HCT116 (cell line): ENCODE measurements at regions not wholly inside any gene's neighbourhood (a gene's known extent, or its start where the extent isn't known, plus 50 kb on each side); places are given as distances from the start of the nearest gene placed in this dataset.

Experiments
- ATAC-seq: fragments of 200-7000 bp; cut with Tn5 transposase; 2 replicates; pipeline ENCODE4 v1.9.1; 2020; ENCODE audit warnings: mild to moderate bottlenecking, moderate library complexity
- BruUV-seq: library from RNA; stranded (reverse); fragments of 400-500 nt; replicated peaks from 2 replicates; lab custom pipeline; 2021; lab: Mats Ljungman, UMichigan
- CTCF ChIA-PET: fragments of 300-600 bp; sonication (Branson Sonifier 250); formaldehyde crosslinking; loops from one replicate; lab custom pipeline; 2021; ENCODE audit warnings: antibody characterized with exemption; lab: Charles Lee
- POLR2A ChIA-PET: fragments of 300-600, 350-600 bp; sonication (Branson Sonifier 250); formaldehyde crosslinking; loops from one replicate; lab custom pipeline; 2021; ENCODE audit warnings: antibody characterized with exemption; lab: Charles Lee
- RAD21 ChIA-PET, 2 experiments: fragments of 300-600 bp; sonication (Branson Sonifier 250); formaldehyde crosslinking; loops; one replicate each; lab custom pipeline; 2023; ENCODE audit warnings: low total read pairs in 2 of 2; ENCODE audit not compliant: uncharacterized antibody in 2 of 2, unreplicated experiment in 2 of 2, low non-redundant PET in 1 of 2; lab: Charles Lee
- DNase-seq: peaks from one replicate; pipeline ENCODE4 v3.0.0-alpha.2; 2010; ENCODE audit warnings: low read depth, low spot score
- H2AFZ ChIP-seq: fragments of 200-600 bp; shearing (Covaris generic), sonication (generic); 2 replicates; pipeline ENCODE4 v1.6.1; 2017; ENCODE audit warnings: low read depth, mixed run types, mixed read lengths, antibody characterized with exemption, low read length; ENCODE audit not compliant: poor library complexity, severe bottlenecking
- H3K27ac ChIP-seq: 2 replicates; pipeline ENCODE4 v1.5.1; 2012; ENCODE audit warnings: low read depth, low read length
- H3K27me3 ChIP-seq: fragments of 200-600 bp; sonication (generic); 2 replicates; pipeline ENCODE4 v1.6.1; 2016; ENCODE audit warnings: mixed run types, low read length, mixed read lengths; ENCODE audit not compliant: insufficient read depth
- H3K36me3 ChIP-seq, 2 experiments: fragments of 200-500 bp in 1 of 2; fragments of 200-600 bp in 1 of 2; sonication (Bioruptor generic) in 1 of 2; sonication (generic) in 1 of 2; 2 replicates each; pipeline versions ENCODE4 v1.5.1 to v1.6.1; 2014 to 2016; ENCODE audit warnings: low read length in 2 of 2, inconsistent platforms in 1 of 2, mixed read lengths in 1 of 2, mixed run types in 1 of 2; ENCODE audit not compliant: insufficient read depth in 2 of 2, control insufficient read depth in 1 of 2
- H3K4me1 ChIP-seq, 2 experiments: fragments of 200-600 bp in 1 of 2; sonication (generic) in 1 of 2; 2 replicates each; pipeline versions ENCODE4 v1.5.1 to v1.6.1; 2012 to 2017; ENCODE audit warnings: low read length in 2 of 2, inconsistent platforms in 1 of 2, mild to moderate bottlenecking in 1 of 2, mixed read lengths in 1 of 2, mixed run types in 1 of 2, moderate library complexity in 1 of 2; ENCODE audit not compliant: insufficient read depth in 2 of 2, control insufficient read depth in 1 of 2
- H3K4me2 ChIP-seq: fragments of 200-600 bp; sonication (generic); 2 replicates; pipeline ENCODE4 v1.6.1; 2017; ENCODE audit warnings: mixed run types, low read length, mixed read lengths
- H3K4me3 ChIP-seq, 2 experiments: fragments of 200-600 bp in 1 of 2; sonication (generic) in 1 of 2; replicated peaks in 1 of 2; 2 replicates each; pipeline ENCODE4 v1.5.1; 2011 to 2016; ENCODE audit warnings: low read length in 2 of 2, control low read depth in 1 of 2, low read depth in 1 of 2, mild to moderate bottlenecking in 1 of 2, mixed read lengths in 1 of 2, mixed run types in 1 of 2
- H3K79me2 ChIP-seq: fragments of 200-600 bp; sonication (generic); 2 replicates; pipeline ENCODE4 v1.6.1; 2017; ENCODE audit warnings: mild to moderate bottlenecking, mixed run types, low read length, moderate library complexity, mixed read lengths; ENCODE audit not compliant: insufficient read depth
- H3K9ac ChIP-seq: fragments of 200-600 bp; sonication (generic); 2 replicates; pipeline ENCODE4 v1.6.1; 2016; ENCODE audit warnings: low read length, mixed read lengths
- H3K9me2 ChIP-seq: fragments of 200-600 bp; sonication (generic), shearing (Covaris generic); 2 replicates; pipeline ENCODE4 v1.6.1; 2017; ENCODE audit warnings: mixed run types, mild to moderate bottlenecking, moderate library complexity; ENCODE audit not compliant: insufficient read depth
- H3K9me3 ChIP-seq, 2 experiments: fragments of 200-500 bp in 1 of 2; fragments of 200-600 bp in 1 of 2; sonication (Bioruptor generic) in 1 of 2; sonication (generic) in 1 of 2; 2 replicates each; pipeline ENCODE4 v1.6.1; 2014 to 2017; ENCODE audit warnings: low read length in 2 of 2, mixed read lengths in 2 of 2, inconsistent platforms in 1 of 2, low read depth in 1 of 2, mild to moderate bottlenecking in 1 of 2, mixed run types in 1 of 2, moderate library complexity in 1 of 2; ENCODE audit not compliant: control insufficient read depth in 1 of 2, insufficient read depth in 1 of 2
- H4K20me1 ChIP-seq: fragments of 200-600 bp; sonication (generic), shearing (Covaris generic); 2 replicates; pipeline ENCODE4 v1.6.1; 2017; ENCODE audit warnings: mixed run types, mild to moderate bottlenecking, moderate library complexity; ENCODE audit not compliant: insufficient read depth
- CBX3 ChIP-seq: IDR thresholded peaks from 2 replicates; pipeline ENCODE4 v1.6.1; 2012; ENCODE audit warnings: low read depth
- CEBPB ChIP-seq: IDR thresholded peaks from 2 replicates; pipeline ENCODE4 v1.6.1; 2012; ENCODE audit warnings: low read depth
- EGR1 ChIP-seq: IDR thresholded peaks from 2 replicates; pipeline ENCODE4 v1.6.1; 2012; ENCODE audit warnings: low read depth
- EZH2phosphoT487 ChIP-seq: fragments of 200-600 bp; IDR thresholded peaks from 2 replicates; pipeline ENCODE4 v1.6.1; 2018; ENCODE audit warnings: antibody characterized with exemption, borderline replicate concordance
- FOSL1 ChIP-seq: IDR thresholded peaks from 2 replicates; pipeline ENCODE4 v1.6.1; 2012; ENCODE audit warnings: low read depth
- JUND ChIP-seq: IDR thresholded peaks from 2 replicates; pipeline ENCODE4 v1.6.1; 2012
- RAD21 ChIP-seq: IDR thresholded peaks from 2 replicates; pipeline ENCODE4 v1.6.1; 2012; ENCODE audit warnings: low read depth, mild to moderate bottlenecking
- SP1 ChIP-seq: IDR thresholded peaks from 2 replicates; pipeline ENCODE4 v1.6.1; 2012; ENCODE audit warnings: low read depth
- SRF ChIP-seq: IDR thresholded peaks from 2 replicates; pipeline ENCODE4 v1.6.1; 2012; ENCODE audit warnings: low read depth
- YY1 ChIP-seq: IDR thresholded peaks from 2 replicates; pipeline ENCODE4 v1.6.1; 2011; ENCODE audit warnings: low read length, low read depth, moderate library complexity, mild to moderate bottlenecking; ENCODE audit not compliant: insufficient replicate concordance; ENCODE audit errors: extremely low read depth
- ZFX ChIP-seq: fragments of 450-650 bp; IDR thresholded peaks from 2 replicates; pipeline ENCODE4 v1.6.1; 2017
- ZNF274 ChIP-seq: fragments of 200-500 bp; sonication (Bioruptor generic); IDR thresholded peaks from 2 replicates; pipeline ENCODE4 v1.6.1; 2014; ENCODE audit warnings: mild to moderate bottlenecking, low read depth, low read length, inconsistent platforms
- intact Hi-C: fragments of 100-400 bp; cut with micrococcal nuclease; formaldehyde crosslinking; loops from 2 replicates; pipeline ENCODE4 v1.10.0; 2022
- TF ChIP-seq, protein P1 (sequence below): IDR thresholded peaks from 2 replicates; pipeline ENCODE4 v1.6.1; 2012
- TF ChIP-seq, protein P2 (sequence below), 3 experiments: fragments of 200-600 bp in 1 of 3; sonication (generic) in 1 of 3; IDR thresholded peaks in 2 of 3; conservative IDR thresholded peaks in 1 of 3; 2 replicates each; pipeline ENCODE4 v1.5.1; 2012 to 2017; ENCODE audit warnings: low read depth in 2 of 3, low read length in 2 of 3, antibody characterized with exemption in 1 of 3, borderline replicate concordance in 1 of 3, control low read depth in 1 of 3, mild to moderate bottlenecking in 1 of 3, mixed read lengths in 1 of 3, mixed run types in 1 of 3, moderate library complexity in 1 of 3; ENCODE audit not compliant: insufficient read depth in 1 of 3
- TF ChIP-seq, protein P3 (sequence below): IDR thresholded peaks from 2 replicates; pipeline ENCODE4 v1.6.1; 2012; ENCODE audit warnings: low read depth
- TF ChIP-seq, protein P4 (sequence below): IDR thresholded peaks from 2 replicates; pipeline ENCODE4 v1.6.1; 2011; ENCODE audit warnings: mild to moderate bottlenecking, low read length, moderate library complexity; ENCODE audit not compliant: insufficient replicate concordance; ENCODE audit errors: extremely low read depth
- TF ChIP-seq, protein P5 (sequence below): IDR thresholded peaks from 2 replicates; pipeline ENCODE4 v1.6.1; 2012

DNA sequence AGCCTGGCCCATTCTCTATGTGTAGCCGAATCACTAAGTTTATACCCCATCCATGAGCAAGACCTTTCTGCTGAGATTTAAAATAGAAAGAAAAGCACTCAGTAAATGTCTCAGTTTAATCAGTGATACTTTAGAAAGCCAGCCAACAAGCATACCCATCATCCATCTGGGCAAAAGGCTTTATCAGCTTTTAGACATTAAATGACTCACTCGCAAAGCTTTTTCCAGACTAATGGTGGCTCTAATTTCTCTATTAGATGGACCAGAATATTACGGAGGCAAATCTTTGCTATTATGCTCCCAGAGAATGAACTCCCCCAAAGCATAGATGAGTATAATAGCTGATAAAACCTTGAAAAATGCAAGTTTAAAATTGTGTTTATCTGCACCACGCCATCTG is 727.8 kb downstream of the GBE1 start:
- Histone ChIP-seq H3K9me2 (no peaks in the 10 kb centered on the region), H3K4me3 (no peak overlapping the region)
- RAD21 ChIA-PET: no interaction called here
- no peak for TF ChIP-seq ZNF274
- TF ChIP-seq, protein P1, sequence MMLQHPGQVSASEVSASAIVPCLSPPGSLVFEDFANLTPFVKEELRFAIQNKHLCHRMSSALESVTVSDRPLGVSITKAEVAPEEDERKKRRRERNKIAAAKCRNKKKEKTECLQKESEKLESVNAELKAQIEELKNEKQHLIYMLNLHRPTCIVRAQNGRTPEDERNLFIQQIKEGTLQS: no peak
- no peak for TF ChIP-seq SRF
- no peak for TF ChIP-seq CBX3
- no peak for TF ChIP-seq YY1
- TF ChIP-seq CEBPB: no peak
- TF ChIP-seq, protein P2, sequence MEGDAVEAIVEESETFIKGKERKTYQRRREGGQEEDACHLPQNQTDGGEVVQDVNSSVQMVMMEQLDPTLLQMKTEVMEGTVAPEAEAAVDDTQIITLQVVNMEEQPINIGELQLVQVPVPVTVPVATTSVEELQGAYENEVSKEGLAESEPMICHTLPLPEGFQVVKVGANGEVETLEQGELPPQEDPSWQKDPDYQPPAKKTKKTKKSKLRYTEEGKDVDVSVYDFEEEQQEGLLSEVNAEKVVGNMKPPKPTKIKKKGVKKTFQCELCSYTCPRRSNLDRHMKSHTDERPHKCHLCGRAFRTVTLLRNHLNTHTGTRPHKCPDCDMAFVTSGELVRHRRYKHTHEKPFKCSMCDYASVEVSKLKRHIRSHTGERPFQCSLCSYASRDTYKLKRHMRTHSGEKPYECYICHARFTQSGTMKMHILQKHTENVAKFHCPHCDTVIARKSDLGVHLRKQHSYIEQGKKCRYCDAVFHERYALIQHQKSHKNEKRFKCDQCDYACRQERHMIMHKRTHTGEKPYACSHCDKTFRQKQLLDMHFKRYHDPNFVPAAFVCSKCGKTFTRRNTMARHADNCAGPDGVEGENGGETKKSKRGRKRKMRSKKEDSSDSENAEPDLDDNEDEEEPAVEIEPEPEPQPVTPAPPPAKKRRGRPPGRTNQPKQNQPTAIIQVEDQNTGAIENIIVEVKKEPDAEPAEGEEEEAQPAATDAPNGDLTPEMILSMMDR (IDR thresholded peaks at IDR 0.05 in 2 of 3, conservative IDR thresholded peaks at IDR 0.05 in 1 of 3; ENCODE audit: borderline replicate concordance in 1 of 3, insufficient read depth in 1 of 3, low read depth in 2 of 3, low read length in 2 of 3): no peak
- TF ChIP-seq SP1: no peak
- TF ChIP-seq, protein P3, sequence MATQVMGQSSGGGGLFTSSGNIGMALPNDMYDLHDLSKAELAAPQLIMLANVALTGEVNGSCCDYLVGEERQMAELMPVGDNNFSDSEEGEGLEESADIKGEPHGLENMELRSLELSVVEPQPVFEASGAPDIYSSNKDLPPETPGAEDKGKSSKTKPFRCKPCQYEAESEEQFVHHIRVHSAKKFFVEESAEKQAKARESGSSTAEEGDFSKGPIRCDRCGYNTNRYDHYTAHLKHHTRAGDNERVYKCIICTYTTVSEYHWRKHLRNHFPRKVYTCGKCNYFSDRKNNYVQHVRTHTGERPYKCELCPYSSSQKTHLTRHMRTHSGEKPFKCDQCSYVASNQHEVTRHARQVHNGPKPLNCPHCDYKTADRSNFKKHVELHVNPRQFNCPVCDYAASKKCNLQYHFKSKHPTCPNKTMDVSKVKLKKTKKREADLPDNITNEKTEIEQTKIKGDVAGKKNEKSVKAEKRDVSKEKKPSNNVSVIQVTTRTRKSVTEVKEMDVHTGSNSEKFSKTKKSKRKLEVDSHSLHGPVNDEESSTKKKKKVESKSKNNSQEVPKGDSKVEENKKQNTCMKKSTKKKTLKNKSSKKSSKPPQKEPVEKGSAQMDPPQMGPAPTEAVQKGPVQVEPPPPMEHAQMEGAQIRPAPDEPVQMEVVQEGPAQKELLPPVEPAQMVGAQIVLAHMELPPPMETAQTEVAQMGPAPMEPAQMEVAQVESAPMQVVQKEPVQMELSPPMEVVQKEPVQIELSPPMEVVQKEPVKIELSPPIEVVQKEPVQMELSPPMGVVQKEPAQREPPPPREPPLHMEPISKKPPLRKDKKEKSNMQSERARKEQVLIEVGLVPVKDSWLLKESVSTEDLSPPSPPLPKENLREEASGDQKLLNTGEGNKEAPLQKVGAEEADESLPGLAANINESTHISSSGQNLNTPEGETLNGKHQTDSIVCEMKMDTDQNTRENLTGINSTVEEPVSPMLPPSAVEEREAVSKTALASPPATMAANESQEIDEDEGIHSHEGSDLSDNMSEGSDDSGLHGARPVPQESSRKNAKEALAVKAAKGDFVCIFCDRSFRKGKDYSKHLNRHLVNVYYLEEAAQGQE: no peak
- TF ChIP-seq RAD21: no peak
- TF ChIP-seq EGR1: no peak
- TF ChIP-seq, protein P4, sequence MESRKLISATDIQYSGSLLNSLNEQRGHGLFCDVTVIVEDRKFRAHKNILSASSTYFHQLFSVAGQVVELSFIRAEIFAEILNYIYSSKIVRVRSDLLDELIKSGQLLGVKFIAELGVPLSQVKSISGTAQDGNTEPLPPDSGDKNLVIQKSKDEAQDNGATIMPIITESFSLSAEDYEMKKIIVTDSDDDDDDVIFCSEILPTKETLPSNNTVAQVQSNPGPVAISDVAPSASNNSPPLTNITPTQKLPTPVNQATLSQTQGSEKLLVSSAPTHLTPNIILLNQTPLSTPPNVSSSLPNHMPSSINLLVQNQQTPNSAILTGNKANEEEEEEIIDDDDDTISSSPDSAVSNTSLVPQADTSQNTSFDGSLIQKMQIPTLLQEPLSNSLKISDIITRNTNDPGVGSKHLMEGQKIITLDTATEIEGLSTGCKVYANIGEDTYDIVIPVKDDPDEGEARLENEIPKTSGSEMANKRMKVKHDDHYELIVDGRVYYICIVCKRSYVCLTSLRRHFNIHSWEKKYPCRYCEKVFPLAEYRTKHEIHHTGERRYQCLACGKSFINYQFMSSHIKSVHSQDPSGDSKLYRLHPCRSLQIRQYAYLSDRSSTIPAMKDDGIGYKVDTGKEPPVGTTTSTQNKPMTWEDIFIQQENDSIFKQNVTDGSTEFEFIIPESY: no peak
- TF ChIP-seq JUND: no peak
- TF ChIP-seq FOSL1: no peak
- no peak for TF ChIP-seq EZH2phosphoT487
- no peak for TF ChIP-seq ZFX
- TF ChIP-seq, protein P5, sequence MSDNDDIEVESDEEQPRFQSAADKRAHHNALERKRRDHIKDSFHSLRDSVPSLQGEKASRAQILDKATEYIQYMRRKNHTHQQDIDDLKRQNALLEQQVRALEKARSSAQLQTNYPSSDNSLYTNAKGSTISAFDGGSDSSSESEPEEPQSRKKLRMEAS: no peak
- TF ChIP-seq, all 23 proteins: peak for 0
- Histone ChIP-seq H3K27me3 (no peaks in the 10 kb centered on the region), H4K20me1 (no peaks in the 10 kb centered on the region), H3K79me2 (no peaks in the 10 kb centered on the region), H3K9ac (no peak overlapping the region), H2AFZ (no peak overlapping the region), H3K4me1 (no peaks in the 10 kb centered on the region), H3K27ac (no peak overlapping the region), H3K9me3 (peaks cover 4 to 12% of the 10 kb centered on the region in 2 experiments; a peak in 2 of 4 replicates), H3K36me3 (no peaks in the 10 kb centered on the region; a peak in 1 of 4 replicates), H3K4me2 (no peak overlapping the region)
- DNase-seq: no peak
- intact Hi-C loops: loop anchor here (10.0 kb wide), 1 partner anchor 151 kb away; no protein-coding TSS in a partner anchor
- CTCF ChIA-PET: no interaction called here
- ATAC-seq: no peak
- POLR2A ChIA-PET: no interaction called here
- no TSS peak for BruUV-seq
